HG03095 (cell line): ENCODE measurements at regions not wholly inside any gene's neighbourhood (a gene's known extent, or its start where the extent isn't known, plus 50 kb on each side); places are given as distances from the start of the nearest gene placed in this dataset.

ENCODE experiments used
- ATAC-seq: cut with Tn5 transposase; IDR thresholded peaks from one replicate; pipeline ENCODE4 v1.9.1; 2021; ENCODE audit warnings: moderate library complexity; ENCODE audit not compliant: unreplicated experiment

DNA sequence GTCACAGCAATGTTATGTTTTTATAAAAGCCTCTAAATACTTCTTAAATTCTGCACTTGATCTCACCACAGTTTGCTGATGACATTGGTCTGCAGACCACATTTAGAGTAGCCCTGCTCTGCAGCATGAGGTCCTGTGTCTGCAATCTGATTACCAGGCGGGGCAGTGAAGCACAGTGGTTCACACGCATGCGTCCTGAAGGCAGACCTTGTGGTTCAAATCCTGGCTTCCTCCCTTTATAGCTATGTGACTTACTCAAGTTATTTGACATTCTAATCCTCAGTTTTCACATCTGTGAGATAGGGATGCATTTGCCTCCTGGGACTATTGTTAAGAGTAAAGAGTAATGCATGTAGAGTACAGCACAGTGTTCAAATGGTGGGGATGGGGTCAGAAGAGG is 50.3 kb downstream of the BMAL2 start:
- no peak for ATAC-seq

DNA sequence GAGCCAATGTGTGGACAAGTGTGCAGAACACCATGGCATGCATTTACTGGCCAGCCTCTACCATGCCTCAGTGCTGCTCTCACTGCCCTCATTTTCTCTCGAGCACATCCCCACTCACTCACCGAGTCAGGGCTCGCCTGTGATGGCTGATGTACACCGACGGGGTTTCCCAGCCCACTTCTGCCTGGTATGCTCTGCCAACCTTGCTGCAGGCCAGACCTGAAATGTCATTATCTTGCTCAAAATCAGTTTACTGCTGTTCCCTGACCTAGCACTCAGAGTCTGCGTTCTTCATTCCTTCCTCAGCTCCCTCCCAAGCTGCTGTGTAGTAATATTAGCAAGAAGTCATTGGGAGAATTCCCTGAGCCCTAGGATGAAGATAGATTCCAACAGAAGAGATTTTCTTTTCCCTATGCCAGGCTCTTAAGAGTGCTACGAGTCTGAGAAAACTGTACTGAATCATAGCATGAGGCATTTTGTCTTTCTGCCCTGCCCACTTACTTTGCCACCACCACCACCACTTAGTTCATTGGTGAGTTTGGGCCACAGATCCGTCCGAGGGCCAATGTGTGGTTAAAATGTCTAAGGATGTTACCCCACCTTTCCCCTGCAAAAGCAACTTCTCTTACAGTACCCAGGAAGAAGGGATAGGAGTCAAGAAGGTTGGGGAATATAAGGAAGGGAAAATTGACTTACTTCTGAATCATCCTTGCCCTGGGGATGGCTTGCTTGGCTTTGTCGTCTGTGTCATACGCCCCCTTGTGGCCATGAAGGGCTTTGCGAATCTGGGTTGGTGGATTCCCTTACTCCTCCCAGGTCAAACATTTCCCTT is 51.0 kb downstream of the BMAL2 start:
- peak; percentile 64 for ATAC-seq

DNA sequence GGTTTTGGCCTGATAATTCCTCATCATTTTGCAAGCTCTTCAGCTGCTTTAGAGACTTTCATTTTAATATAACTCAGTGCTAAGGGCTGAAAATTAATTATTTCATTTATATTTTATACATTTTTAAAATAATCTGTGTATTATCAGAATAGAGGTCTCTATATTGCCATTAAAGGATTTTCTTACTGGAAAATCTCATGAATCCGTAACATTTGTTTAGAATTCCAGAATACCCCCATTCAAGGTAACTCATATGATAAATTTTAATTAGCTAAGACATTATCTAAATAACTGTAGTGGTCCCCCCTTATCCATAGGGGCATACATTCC is 51.6 kb downstream of the BMAL2 start:
- no peak for ATAC-seq

DNA sequence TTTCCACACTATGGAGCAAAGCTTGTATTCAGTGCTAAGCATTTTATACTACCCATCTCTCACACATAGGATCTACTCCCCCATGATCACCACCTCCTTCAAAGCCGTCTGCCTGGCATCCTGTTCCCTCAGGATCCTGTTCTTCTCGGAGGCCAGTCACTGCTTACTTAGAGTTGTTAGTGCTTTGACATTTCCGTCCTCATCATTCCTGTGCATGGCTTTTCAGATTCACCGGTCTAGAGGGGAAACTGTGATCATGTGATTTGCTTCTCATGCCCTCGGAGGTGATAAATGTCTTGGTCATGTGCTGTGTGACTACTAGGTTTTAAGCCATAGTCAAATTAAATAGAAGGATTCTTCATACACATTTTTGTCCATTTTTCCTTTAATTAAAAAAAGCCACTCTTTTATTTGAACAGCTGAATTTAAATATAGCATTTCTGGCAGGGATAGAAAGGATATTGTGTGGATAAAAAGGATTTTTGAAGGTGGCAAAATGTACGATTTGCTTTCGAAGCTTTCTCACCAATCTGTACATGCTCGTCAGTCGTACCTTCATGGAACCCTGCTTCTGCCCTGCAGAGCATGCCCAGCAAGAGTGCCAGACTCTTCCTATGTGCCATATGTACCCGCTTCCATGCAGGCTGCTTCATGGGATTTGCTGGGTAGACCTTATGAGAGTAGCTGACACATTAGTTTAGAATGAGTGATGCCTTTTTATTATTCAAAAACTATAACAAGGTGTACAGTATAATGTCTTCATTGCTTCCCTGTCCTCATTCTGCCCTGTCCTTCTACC is 53.3 kb downstream of the BMAL2 start:
- ATAC-seq: no peak

DNA sequence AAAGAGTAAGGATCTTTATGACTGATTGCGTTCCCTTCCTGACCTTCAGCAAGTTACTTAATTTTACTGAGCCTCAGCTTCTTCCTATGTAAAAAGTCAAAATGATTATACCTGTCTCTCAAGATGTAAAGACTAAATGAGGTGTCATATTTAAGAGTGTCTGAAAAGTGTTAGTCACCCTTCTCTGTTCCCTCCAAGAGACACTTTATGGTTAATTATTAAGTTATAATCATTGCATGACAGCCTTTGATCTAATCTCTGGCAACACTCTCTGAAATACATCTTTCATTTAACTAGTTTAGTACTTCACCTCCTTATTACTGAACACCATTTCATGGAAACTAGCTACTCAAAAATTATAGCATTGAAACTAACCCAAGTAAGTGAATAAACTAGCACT is 54.8 kb downstream of the BMAL2 start:
- no peak for ATAC-seq

DNA sequence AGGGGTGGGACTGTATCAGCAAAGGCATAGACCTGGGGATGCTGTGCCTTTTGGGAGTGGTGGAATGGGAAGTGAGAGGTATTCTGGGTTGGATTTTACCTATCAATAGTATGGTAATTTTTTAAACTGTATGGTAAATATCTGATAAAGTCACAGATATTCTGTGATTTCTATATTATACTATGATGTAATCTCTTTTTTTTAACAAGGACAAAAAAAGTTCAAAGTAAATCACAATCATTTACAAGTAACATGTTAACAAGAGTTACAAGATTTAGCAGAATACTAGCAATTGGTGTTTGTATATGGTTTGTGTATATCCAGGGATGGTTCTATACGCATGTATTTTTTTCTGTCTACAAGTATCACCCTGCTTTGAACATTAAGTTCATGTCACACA is 56.0 kb downstream of the BMAL2 start:
- no peak for ATAC-seq

DNA sequence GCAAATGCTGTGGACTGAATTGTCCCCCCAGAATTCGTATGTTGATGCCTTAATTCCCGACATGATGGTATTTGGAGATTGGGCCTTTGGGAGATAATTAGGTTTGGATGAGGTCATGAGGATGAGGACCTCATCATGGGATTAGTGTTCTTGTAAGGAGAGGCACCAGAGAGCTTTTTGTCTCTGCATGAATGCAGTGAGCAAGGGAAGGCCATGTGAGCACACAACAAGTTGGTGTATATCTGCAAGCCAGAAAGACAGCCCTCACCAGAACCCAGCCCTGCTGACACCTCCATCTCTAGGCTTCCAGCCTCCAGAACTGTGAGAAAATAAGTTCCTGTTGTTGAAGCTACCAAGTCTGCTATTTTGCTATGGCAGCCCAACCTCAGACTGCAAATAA is 51.9 kb upstream of the SMCO2 start:
- ATAC-seq: no peak

DNA sequence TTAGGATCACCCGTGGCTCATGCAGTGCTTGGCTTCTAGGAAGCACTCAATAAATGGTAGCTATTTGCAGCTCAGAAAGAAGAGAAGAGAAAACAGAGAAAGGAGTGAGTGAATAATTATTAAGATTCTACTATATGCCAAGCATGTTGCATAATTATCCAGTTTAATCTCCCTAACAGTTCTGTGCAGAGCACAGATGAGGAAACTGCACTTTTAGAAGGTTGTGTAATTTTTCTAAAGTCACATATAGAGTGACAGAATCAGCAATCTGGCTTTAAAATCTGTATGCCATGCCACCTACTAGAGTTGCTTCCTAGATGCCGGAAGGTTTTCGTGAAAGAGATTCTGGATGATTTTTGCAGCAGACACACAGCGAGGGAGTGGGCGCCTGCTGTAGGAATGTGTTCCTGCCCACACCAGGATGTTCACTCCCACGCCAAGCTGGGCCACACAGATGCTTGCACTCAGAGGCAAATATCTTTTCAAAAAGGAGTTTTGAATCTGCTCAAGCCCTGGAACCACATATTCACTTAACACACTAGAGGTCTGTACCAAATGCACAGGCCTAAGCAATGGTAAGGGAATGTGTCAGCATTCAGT is 50.2 kb upstream of the SMCO2 start:
- ATAC-seq: no peak
